Glutamatergic neuron (in vitro differentiated cells): ENCODE measurements at regions not wholly inside any gene's neighbourhood (a gene's known extent, or its start where the extent isn't known, plus 50 kb on each side); places are given as distances from the start of the nearest gene placed in this dataset.

Experiments used
- DNase-seq: peaks from one replicate; pipeline ENCODE4 v3.0.0; 2022
- H3K27ac Mint-ChIP-seq: one replicate; pipeline ENCODE4 v1.8.0; 2020; ENCODE audit warnings: mild to moderate bottlenecking, mixed read lengths, inconsistent platforms; ENCODE audit not compliant: unreplicated experiment
- H3K27me3 Mint-ChIP-seq: one replicate; pipeline ENCODE4 v1.8.0; 2020; ENCODE audit warnings: mild to moderate bottlenecking, moderate library complexity, mixed read lengths, inconsistent platforms; ENCODE audit not compliant: unreplicated experiment
- H3K36me3 Mint-ChIP-seq: one replicate; pipeline ENCODE4 v1.8.0; 2020; ENCODE audit warnings: mild to moderate bottlenecking, mixed read lengths, inconsistent platforms; ENCODE audit not compliant: unreplicated experiment
- H3K4me1 Mint-ChIP-seq: one replicate; pipeline ENCODE4 v1.8.0; 2020; ENCODE audit warnings: mild to moderate bottlenecking, low read depth, mixed read lengths, inconsistent platforms; ENCODE audit not compliant: unreplicated experiment
- H3K4me3 Mint-ChIP-seq: one replicate; pipeline ENCODE4 v1.8.0; 2020; ENCODE audit warnings: mild to moderate bottlenecking, mixed read lengths, inconsistent platforms; ENCODE audit not compliant: unreplicated experiment
- H3K9me3 Mint-ChIP-seq: one replicate; pipeline ENCODE4 v1.8.0; 2020; ENCODE audit warnings: mild to moderate bottlenecking, moderate library complexity, mixed read lengths, inconsistent platforms; ENCODE audit not compliant: unreplicated experiment
- TF ChIP-seq, protein P1 (sequence below): fragments of 200-600 bp; sonication (generic); IDR thresholded peaks from one replicate; pipeline ENCODE4 v1.5.0; 2021; ENCODE audit not compliant: partially characterized antibody, unreplicated experiment

GRCh38 chr2:37843556-37843955 lies 81.5 kb upstream of the RMDN2 start:
- no peaks in the 10 kb centered on the region for H3K4me1 Mint-ChIP-seq
- H3K9me3 Mint-ChIP-seq, result no peaks in the 10 kb centered on the region
- no peaks in the 10 kb centered on the region for H3K27me3 Mint-ChIP-seq
- TF ChIP-seq, protein P1, sequence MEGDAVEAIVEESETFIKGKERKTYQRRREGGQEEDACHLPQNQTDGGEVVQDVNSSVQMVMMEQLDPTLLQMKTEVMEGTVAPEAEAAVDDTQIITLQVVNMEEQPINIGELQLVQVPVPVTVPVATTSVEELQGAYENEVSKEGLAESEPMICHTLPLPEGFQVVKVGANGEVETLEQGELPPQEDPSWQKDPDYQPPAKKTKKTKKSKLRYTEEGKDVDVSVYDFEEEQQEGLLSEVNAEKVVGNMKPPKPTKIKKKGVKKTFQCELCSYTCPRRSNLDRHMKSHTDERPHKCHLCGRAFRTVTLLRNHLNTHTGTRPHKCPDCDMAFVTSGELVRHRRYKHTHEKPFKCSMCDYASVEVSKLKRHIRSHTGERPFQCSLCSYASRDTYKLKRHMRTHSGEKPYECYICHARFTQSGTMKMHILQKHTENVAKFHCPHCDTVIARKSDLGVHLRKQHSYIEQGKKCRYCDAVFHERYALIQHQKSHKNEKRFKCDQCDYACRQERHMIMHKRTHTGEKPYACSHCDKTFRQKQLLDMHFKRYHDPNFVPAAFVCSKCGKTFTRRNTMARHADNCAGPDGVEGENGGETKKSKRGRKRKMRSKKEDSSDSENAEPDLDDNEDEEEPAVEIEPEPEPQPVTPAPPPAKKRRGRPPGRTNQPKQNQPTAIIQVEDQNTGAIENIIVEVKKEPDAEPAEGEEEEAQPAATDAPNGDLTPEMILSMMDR, result no peak
- no peak for DNase-seq
- H3K4me3 Mint-ChIP-seq, result no peak overlapping the region
- H3K27ac Mint-ChIP-seq, result no peak overlapping the region
- H3K36me3 Mint-ChIP-seq, result no peaks in the 10 kb centered on the region

DNA sequence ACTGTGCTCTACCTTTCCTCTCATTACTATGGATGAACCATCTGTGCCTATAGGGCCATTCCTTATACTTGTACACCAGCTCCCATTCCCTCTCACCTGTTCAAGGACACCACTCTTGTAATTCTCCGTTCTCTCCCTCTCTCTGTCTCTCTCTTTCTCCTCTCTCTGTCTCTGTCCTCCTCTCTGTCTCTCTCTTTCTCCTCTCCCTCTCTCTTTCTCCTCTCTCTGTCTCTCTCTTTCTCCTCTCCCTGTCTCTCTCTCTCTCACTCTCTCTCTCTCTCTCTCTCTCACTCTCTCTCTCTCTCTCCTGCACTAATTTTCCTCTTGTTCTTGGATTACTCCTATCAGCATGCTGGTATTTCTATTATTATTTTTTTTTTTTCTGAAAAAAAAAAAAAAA lies 78.9 kb upstream of the RMDN2 start:
- DNase-seq, result no peak
- H3K27me3 Mint-ChIP-seq, result no peaks in the 10 kb centered on the region
- no peaks in the 10 kb centered on the region for H3K36me3 Mint-ChIP-seq
- no peaks in the 10 kb centered on the region for H3K9me3 Mint-ChIP-seq
- H3K4me3 Mint-ChIP-seq, result no peak overlapping the region
- TF ChIP-seq, protein P1, result no peak
- H3K27ac Mint-ChIP-seq, result no peak overlapping the region
- no peaks in the 10 kb centered on the region for H3K4me1 Mint-ChIP-seq

DNA sequence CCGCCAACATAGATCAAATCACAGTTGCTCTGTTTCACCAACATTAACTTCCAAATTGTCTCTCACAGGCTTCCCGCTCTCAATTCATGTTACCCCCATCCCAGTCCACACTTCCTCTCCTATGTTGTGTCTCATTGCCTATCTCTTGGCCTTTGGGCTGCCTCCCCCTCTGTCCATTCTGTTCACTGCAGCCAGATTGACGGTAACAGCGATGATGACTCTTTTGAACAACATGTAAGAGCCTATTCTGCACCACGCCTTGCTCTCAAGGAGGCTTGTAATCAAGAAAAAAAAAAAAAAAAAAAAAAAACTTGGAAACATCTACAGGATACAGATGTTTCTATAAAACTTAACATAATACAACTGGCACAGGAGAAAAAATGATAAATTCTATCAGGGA lies 77.3 kb upstream of the RMDN2 start:
- Mint-ChIP-seq H3K36me3 (no peaks in the 10 kb centered on the region), H3K4me1 (no peaks in the 10 kb centered on the region), H3K27ac (no peak overlapping the region), H3K4me3 (no peak overlapping the region), H3K27me3 (no peaks in the 10 kb centered on the region), H3K9me3 (no peaks in the 10 kb centered on the region)
- TF ChIP-seq, protein P1, result no peak
- DNase-seq, result no peak

DNA sequence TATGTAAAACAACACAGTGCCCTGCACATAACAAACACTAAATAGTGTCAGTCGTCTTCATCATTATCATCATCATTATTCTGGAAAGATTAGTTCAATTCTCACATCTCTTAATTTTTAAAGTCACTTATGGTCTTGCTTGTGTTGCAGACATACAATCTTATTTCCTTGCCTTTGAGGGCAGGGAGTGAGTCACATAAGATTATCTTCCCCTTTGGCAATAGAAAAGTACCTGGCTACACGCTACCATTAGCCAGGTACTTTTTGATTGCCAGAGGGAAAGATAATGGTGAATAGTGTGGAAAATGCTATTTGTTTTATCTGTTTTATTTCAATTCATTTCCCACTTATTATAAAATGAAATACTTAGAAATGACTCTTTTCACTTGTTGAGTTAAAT lies 76.6 kb upstream of the RMDN2 start:
- no peak overlapping the region for H3K4me3 Mint-ChIP-seq
- no peaks in the 10 kb centered on the region for H3K27me3 Mint-ChIP-seq
- no peaks in the 10 kb centered on the region for H3K4me1 Mint-ChIP-seq
- H3K9me3 Mint-ChIP-seq, result no peaks in the 10 kb centered on the region
- H3K27ac Mint-ChIP-seq, result no peak overlapping the region
- DNase-seq, result no peak
- no peaks in the 10 kb centered on the region for H3K36me3 Mint-ChIP-seq
- TF ChIP-seq, protein P1, result no peak

DNA sequence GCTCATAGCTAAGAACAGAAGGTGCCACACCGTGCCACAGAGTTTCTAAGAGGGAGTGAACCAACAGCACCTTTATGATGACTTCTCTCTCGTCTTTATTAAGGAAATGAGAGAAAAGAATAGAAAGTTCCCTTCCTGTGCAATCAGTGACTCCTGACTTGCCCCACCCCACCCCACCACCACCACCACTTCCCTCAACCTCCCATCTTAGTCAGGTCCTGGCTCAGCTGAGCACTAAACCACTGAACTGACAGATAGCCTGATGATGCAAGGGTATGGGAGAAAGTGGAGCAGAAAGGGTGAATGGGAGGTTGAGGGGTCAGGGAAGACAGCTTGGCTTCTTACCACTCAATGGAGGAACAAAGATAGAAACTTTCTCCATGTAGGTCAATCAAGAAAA lies 75.2 kb upstream of the RMDN2 start:
- DNase-seq, result no peak
- no peak overlapping the region for H3K27ac Mint-ChIP-seq
- no peaks in the 10 kb centered on the region for H3K4me1 Mint-ChIP-seq
- H3K27me3 Mint-ChIP-seq, result no peaks in the 10 kb centered on the region
- TF ChIP-seq, protein P1, result no peak
- no peak overlapping the region for H3K4me3 Mint-ChIP-seq
- no peaks in the 10 kb centered on the region for H3K9me3 Mint-ChIP-seq
- no peaks in the 10 kb centered on the region for H3K36me3 Mint-ChIP-seq
